HEK293T (cell line): ENCODE measurements at regions not wholly inside any gene's neighbourhood (a gene's known extent, or its start where the extent isn't known, plus 50 kb on each side); places are given as distances from the start of the nearest gene placed in this dataset.

ENCODE experiments used
- ARNT ChIP-seq: fragments of 450-650 bp; IDR thresholded peaks from 2 replicates; pipeline ENCODE4 v1.6.1; 2017; ENCODE audit warnings: mild to moderate bottlenecking
- FOXA1 ChIP-seq: fragments of 450-650 bp; IDR thresholded peaks from 2 replicates; pipeline ENCODE4 v1.6.1; 2016; ENCODE audit warnings: mild to moderate bottlenecking

DNA sequence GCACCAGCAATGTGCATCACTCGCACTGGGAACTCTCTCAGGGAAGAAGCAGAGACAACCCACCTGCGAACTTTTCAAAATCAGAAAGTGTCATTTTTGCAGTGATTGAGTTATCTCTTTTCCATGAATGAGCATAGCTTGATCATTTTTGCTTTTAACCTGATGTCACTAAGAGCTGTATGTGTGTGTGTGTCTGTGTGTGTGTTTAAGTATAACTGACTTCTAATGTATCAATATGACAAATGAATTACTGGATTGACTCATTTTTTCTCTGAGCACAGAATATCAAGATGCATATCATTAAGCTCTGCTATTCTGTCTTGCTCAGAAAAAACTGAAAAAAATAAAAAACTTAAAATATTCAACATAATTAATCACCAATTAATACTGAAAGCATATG lies 548.9 kb upstream of the MARCKS start:
- TF ChIP-seq FOXA1 (no peak), ARNT (no peak)
